KMS-11 (cell line): ENCODE measurements at regions not wholly inside any gene's neighbourhood (a gene's known extent, or its start where the extent isn't known, plus 50 kb on each side); places are given as distances from the start of the nearest gene placed in this dataset.

Source experiments
- H2AFZ ChIP-seq: fragments of 200-600 bp; sonication (generic); 2 replicates; pipeline ENCODE4 v1.6.1; 2016; ENCODE audit warnings: antibody characterized with exemption, mixed run types, low read depth
- H3K27ac ChIP-seq: fragments of 200-600 bp; sonication (generic); 2 replicates; pipeline ENCODE4 v1.6.1; 2016; ENCODE audit warnings: mild to moderate bottlenecking, mixed run types
- H3K27me3 ChIP-seq: fragments of 200-600 bp; sonication (generic); 2 replicates; pipeline ENCODE4 v1.6.1; 2017; ENCODE audit warnings: mild to moderate bottlenecking, low read depth, mixed run types, moderate library complexity; ENCODE audit not compliant: insufficient read depth
- H3K36me3 ChIP-seq: fragments of 200-600 bp; sonication (generic); 2 replicates; pipeline ENCODE4 v1.6.1; 2017; ENCODE audit warnings: mild to moderate bottlenecking, mixed run types; ENCODE audit not compliant: insufficient read depth
- H3K4me1 ChIP-seq: fragments of 200-600 bp; sonication (generic); 2 replicates; pipeline ENCODE4 v1.6.1; 2016; ENCODE audit warnings: mild to moderate bottlenecking, low read depth, mixed run types; ENCODE audit not compliant: poor library complexity, severe bottlenecking
- H3K4me2 ChIP-seq: fragments of 200-600 bp; sonication (generic); 2 replicates; pipeline ENCODE4 v1.7.0; 2016; ENCODE audit warnings: mild to moderate bottlenecking, mixed run types
- H3K4me3 ChIP-seq: fragments of 200-600 bp; sonication (generic); IDR thresholded peaks from 2 replicates; pipeline ENCODE4 v1.6.1; 2017; ENCODE audit warnings: low read depth, low read length, mixed read lengths; ENCODE audit not compliant: insufficient read depth
- H3K79me2 ChIP-seq: fragments of 200-600 bp; sonication (generic); 2 replicates; pipeline ENCODE4 v1.6.1; 2016; ENCODE audit warnings: low read depth, mixed run types; ENCODE audit not compliant: insufficient read depth
- H3K9ac ChIP-seq: fragments of 200-600 bp; sonication (generic); 2 replicates; pipeline ENCODE4 v1.6.1; 2016; ENCODE audit warnings: mild to moderate bottlenecking, mixed run types
- H4K20me1 ChIP-seq: fragments of 200-600 bp; sonication (generic); 2 replicates; pipeline ENCODE4 v1.6.1; 2016; ENCODE audit warnings: mild to moderate bottlenecking, mixed run types; ENCODE audit not compliant: insufficient read depth
- TF ChIP-seq, protein P1 (sequence below): fragments of 200-600 bp; sonication (generic); conservative IDR thresholded peaks from 2 replicates; pipeline ENCODE4 v1.6.1; 2017; ENCODE audit warnings: low read depth, mild to moderate bottlenecking, antibody characterized with exemption, low read length, moderate library complexity, mixed read lengths

GRCh38 chr10:62647375-62648092 lies 157.0 kb upstream of the ADO start:
- Histone ChIP-seq H3K9ac (no peak overlapping the region), H3K27me3 (no peaks in the 10 kb centered on the region), H3K4me2 (no peak overlapping the region), H4K20me1 (no peaks in the 10 kb centered on the region), H3K79me2 (no peaks in the 10 kb centered on the region), H3K36me3 (no peaks in the 10 kb centered on the region), H2AFZ (no peak overlapping the region), H3K27ac (no peak overlapping the region), H3K4me1 (no peaks in the 10 kb centered on the region), H3K4me3 (no peak overlapping the region)
- TF ChIP-seq, protein P1, sequence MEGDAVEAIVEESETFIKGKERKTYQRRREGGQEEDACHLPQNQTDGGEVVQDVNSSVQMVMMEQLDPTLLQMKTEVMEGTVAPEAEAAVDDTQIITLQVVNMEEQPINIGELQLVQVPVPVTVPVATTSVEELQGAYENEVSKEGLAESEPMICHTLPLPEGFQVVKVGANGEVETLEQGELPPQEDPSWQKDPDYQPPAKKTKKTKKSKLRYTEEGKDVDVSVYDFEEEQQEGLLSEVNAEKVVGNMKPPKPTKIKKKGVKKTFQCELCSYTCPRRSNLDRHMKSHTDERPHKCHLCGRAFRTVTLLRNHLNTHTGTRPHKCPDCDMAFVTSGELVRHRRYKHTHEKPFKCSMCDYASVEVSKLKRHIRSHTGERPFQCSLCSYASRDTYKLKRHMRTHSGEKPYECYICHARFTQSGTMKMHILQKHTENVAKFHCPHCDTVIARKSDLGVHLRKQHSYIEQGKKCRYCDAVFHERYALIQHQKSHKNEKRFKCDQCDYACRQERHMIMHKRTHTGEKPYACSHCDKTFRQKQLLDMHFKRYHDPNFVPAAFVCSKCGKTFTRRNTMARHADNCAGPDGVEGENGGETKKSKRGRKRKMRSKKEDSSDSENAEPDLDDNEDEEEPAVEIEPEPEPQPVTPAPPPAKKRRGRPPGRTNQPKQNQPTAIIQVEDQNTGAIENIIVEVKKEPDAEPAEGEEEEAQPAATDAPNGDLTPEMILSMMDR = no peak

- TF ChIP-seq, protein P1 = no peak
- no peak overlapping the region for H3K4me3 ChIP-seq
Observed at GRCh38 chr10:62648921-62649320, 155.6 kb upstream of the ADO start.

GRCh38 chr10:62650411-62650810 lies 154.1 kb upstream of the ADO start:
- Histone ChIP-seq H4K20me1 (no peaks in the 10 kb centered on the region), H3K36me3 (no peaks in the 10 kb centered on the region), H3K9ac (no peak overlapping the region), H3K4me2 (no peak overlapping the region), H3K79me2 (no peaks in the 10 kb centered on the region), H3K27me3 (no peaks in the 10 kb centered on the region), H3K4me3 (no peak overlapping the region), H3K4me1 (peaks cover 5% of the 10 kb centered on the region), H2AFZ (no peak overlapping the region), H3K27ac (no peak overlapping the region)
- TF ChIP-seq, protein P1 = no peak

More at GRCh38 chr10:62648921-62649320, 155.6 kb upstream of the ADO start:
- Histone ChIP-seq H3K4me2 (no peak overlapping the region), H3K27me3 (no peaks in the 10 kb centered on the region), H3K36me3 (no peaks in the 10 kb centered on the region), H3K9ac (no peak overlapping the region), H3K4me1 (peaks cover 5% of the 10 kb centered on the region), H4K20me1 (no peaks in the 10 kb centered on the region), H2AFZ (no peak overlapping the region), H3K79me2 (no peaks in the 10 kb centered on the region), H3K27ac (no peak overlapping the region)

DNA sequence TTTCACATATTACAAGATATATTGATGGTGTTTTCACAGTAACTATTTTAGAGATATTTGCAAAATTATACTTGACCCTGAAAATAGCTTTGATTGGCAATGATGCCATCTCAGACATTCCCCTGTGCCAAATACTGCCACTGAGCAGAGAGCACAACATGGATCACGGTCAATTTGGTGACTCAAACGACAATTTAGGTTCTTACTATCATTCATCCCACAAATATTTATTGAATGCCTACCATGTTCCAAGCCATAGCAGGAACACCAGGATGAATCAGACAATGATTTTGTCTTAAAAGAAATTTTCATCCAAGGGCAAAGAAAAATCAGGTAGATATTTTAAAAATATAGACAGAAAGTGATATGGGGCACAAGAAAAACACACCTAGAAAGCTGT lies 153.2 kb upstream of the ADO start:
- H3K9ac ChIP-seq = no peak overlapping the region
- peaks cover 5% of the 10 kb centered on the region for H3K4me1 ChIP-seq
- TF ChIP-seq, protein P1 = no peak
- H3K4me2 ChIP-seq = no peak overlapping the region
- H3K27ac ChIP-seq = no peak overlapping the region
- no peaks in the 10 kb centered on the region for H3K36me3 ChIP-seq
- H2AFZ ChIP-seq = no peak overlapping the region
- no peaks in the 10 kb centered on the region for H4K20me1 ChIP-seq
- no peaks in the 10 kb centered on the region for H3K27me3 ChIP-seq
- no peak overlapping the region for H3K4me3 ChIP-seq
- no peaks in the 10 kb centered on the region for H3K79me2 ChIP-seq
